ENCODE measurements at regions not wholly inside any gene's neighbourhood (a gene's known extent, or its start where the extent isn't known, plus 50 kb on each side); places are given as distances from the start of the nearest gene placed in this dataset.
"Not testable (repeated sequence)": the region's sequence is repeated elsewhere in the genome, so short reads cannot be mapped to it uniquely, and the experiment has no call there.

DNA sequence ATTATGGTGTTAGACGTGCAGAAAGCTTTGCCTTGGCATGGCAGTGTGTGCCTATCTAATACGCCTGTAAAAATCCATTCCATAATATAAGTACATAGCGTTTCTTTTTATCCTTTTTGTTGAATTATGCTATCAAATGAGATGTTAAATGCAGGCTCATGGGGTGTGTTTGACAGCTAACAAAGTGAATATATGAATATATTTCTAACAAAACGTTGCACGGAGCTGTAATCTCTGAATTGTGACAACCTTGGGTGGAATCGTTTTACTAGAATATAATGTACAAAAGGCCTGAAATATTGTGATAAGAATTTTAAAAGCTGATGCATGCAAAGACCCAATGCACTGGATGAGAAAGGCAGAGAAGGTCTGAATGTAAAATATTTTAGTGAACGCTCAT, 763.7 kb upstream of the TMEM132C start:
- DNase-seq (ENCODE audit: low read depth in 2 of 2): no peak

- DNase-seq (ENCODE audit: low read depth in 2 of 2): not testable (repeated sequence)
These were observed 763.0 kb upstream of the TMEM132C start for GRCh38 chr12:127503996-127504395.

- no peak for DNase-seq (ENCODE audit: low read depth in 2 of 2)
These were observed 762.1 kb upstream of the TMEM132C start for GRCh38 chr12:127504874-127505273.

- DNase-seq (ENCODE audit: low read depth in 2 of 2): no peak
These were observed 759.6 kb upstream of the TMEM132C start for GRCh38 chr12:127507341-127507740.

- no peak for DNase-seq (ENCODE audit: low read depth in 2 of 2)
These were observed 757.7 kb upstream of the TMEM132C start for GRCh38 chr12:127509066-127509778.

DNA sequence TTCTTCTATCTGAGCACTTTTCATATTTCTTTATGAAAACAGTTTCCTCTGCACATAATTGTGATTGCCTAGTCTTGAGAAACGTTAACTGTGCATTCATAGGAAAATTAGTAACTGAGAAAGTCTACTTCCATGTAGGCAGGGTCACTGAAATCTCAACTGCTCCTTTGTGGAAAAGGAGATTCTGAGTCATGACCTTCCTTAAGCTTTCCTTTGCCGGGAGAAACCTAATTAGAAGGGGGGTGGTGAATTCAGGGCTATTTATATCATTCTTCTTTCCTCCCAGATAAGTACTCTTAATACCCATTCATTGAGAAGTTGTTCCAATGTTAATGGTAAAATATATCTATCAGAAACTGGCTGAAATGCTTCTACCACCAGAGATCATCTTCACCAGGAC, 751.0 kb upstream of the TMEM132C start:
- DNase-seq (ENCODE audit: low read depth in 2 of 2): no peak

GRCh38 chr12:127516467-127516866, 750.5 kb upstream of the TMEM132C start:
- DNase-seq (ENCODE audit: low read depth in 2 of 2): no peak

- DNase-seq (ENCODE audit: low read depth in 2 of 2): no peak
These were observed 747.2 kb upstream of the TMEM132C start for GRCh38 chr12:127519779-127520178.

DNA sequence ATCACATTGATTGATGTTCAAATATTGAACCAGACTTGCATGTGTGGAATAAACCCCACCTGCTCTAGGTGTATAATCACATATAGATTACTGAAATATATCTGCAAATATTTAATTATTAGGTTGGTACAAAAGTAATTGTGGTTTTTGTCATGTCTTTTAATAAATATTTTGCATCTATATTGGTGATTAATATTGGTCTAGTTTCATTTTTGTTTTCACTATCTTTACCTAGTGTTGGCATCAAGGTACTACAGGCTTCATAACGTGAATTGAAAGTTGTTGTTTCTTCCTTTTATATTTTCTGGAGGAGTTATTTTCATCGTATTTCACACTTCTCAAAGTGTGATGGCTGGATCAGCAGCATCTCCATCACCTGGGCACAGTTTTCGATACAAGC, 740.0 kb upstream of the TMEM132C start:
- DNase-seq (ENCODE audit: low read depth in 2 of 2): no peak

DNA sequence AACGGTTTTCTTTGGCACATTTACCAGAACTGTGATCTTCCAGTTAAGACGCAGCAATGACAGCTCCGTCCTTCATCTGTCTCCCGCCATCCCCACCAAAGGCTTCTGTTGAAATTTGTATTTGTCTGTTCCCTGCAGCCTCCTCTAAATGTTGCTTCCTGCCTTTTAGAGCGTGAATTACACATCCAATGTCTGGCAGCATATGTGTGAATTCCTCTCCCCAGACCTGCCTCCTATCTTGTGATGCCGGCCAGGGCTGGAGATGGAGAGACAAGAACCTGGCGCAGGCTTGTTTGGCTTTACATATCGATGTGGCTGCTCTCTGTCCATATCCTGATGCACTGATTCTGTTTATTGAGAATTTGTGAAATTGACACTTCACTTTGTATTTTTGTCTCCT, 738.4 kb upstream of the TMEM132C start:
- no peak for DNase-seq (ENCODE audit: low read depth in 2 of 2)

- no peak for DNase-seq (ENCODE audit: low read depth in 2 of 2)
These were observed 735.4 kb upstream of the TMEM132C start for GRCh38 chr12:127531542-127531941.

DNA sequence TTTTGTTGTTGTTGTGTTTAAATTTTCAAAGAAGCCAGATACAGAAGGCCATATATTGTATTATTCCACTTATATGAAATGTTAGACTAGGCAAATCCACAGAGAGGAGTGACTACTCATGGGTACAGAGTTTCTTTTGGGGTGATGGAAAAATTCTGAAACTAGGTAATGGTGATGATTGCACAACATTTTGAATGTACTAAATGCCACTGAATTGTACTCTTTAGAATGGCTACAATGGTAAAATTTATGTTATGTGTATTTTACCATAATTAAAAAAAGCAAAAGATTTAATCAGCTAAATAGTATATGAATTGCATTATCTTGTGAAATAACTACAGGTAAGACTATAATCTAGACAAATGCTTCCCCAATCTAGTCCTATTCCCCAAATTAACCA, 733.6 kb upstream of the TMEM132C start:
- no peak for DNase-seq (ENCODE audit: low read depth in 2 of 2)

GRCh38 chr12:127536833-127537428, 730.0 kb upstream of the TMEM132C start:
- no peak for DNase-seq (ENCODE audit: low read depth in 2 of 2)

GRCh38 chr12:127538316-127538715, 728.7 kb upstream of the TMEM132C start:
- no peak for DNase-seq (ENCODE audit: low read depth in 2 of 2)

GRCh38 chr12:127539226-127539858, 727.6 kb upstream of the TMEM132C start:
- DNase-seq (ENCODE audit: low read depth in 2 of 2): no peak

GRCh38 chr12:127542391-127542790, 724.6 kb upstream of the TMEM132C start:
- no peak for DNase-seq (ENCODE audit: low read depth in 2 of 2)

GRCh38 chr12:127542931-127543330, 724.0 kb upstream of the TMEM132C start:
- no peak for DNase-seq (ENCODE audit: low read depth in 2 of 2)

- DNase-seq (ENCODE audit: low read depth in 2 of 2): no peak
These were observed 720.1 kb upstream of the TMEM132C start for GRCh38 chr12:127546721-127547505.

DNA sequence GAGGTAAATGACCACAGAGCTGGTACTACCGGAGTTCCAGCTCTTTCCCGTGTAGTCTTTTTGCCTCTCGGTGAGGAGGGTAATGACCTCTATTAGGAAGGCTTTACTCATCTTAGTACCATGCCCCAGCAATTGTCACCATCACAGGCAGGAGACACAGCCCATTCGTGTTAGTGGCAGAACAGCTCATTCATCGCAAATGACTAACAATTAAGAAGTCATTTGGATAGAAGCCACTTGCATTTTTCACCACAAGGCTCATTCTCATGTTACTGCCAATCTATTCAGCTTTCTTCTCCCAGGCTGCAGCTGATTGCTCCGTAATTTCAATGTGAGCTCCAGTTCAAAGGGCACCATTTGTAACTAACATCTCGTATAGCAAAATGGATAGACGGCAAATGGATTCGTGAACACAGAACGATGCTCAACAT, 718.8 kb upstream of the TMEM132C start:
- no peak for DNase-seq (ENCODE audit: low read depth in 2 of 2)

DNA sequence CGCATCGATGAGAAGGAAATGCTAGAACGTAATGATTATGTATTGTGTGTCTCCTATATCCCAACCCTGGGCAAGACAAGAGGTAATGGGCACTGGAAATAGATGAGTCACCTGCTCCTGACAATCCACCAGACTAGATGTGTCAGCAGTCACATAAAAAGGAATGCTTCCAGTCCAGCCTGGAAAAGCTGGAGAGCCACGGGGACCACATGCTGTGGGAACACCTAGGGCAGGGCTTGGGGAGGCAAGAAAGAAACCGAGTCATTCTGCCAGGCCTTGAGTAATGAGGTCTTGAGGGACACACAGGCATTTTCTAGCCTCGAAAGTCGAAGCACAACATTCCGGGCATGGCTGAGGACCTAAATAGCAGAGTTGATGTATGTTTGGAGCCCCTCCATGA, 716.7 kb upstream of the TMEM132C start:
- no peak for DNase-seq (ENCODE audit: low read depth in 2 of 2)

DNA sequence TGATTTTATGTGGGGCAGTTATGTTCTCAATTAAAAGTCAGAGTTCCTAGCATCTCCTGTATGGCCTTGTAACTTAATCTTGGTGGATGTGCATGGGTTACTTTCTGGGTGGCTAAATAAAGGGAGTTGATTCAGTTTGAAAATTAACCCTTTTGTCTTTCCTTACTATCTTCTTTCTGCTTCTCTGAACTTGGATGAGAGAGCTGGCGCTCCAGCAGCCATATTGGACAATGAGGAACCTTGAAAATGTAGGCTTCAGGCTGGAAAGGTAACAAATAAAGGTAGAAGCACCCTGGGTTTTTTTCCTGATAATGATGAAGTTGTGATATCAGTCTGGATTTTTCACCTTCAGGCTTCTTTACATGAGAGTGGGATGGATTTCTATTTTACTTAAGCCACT, 714.1 kb upstream of the TMEM132C start:
- DNase-seq (ENCODE audit: low read depth in 2 of 2): no peak

GRCh38 chr12:127555071-127555470, 711.9 kb upstream of the TMEM132C start:
- no peak for DNase-seq (ENCODE audit: low read depth in 2 of 2)
